ENCODE measurements at regions not wholly inside any gene's neighbourhood (a gene's known extent, or its start where the extent isn't known, plus 50 kb on each side); places are given as distances from the start of the nearest gene placed in this dataset.
"Not testable (repeated sequence)": the region's sequence is repeated elsewhere in the genome, so short reads cannot be mapped to it uniquely, and the experiment has no call there.

GRCh38 chr10:130261766-130262165 lies 125.6 kb downstream of the GLRX3 start:
- DNase-seq (ENCODE audit: low read depth), result no peak

- DNase-seq (ENCODE audit: low read depth), result no peak
These were observed 127.1 kb downstream of the GLRX3 start for GRCh38 chr10:130263289-130263688.

DNA sequence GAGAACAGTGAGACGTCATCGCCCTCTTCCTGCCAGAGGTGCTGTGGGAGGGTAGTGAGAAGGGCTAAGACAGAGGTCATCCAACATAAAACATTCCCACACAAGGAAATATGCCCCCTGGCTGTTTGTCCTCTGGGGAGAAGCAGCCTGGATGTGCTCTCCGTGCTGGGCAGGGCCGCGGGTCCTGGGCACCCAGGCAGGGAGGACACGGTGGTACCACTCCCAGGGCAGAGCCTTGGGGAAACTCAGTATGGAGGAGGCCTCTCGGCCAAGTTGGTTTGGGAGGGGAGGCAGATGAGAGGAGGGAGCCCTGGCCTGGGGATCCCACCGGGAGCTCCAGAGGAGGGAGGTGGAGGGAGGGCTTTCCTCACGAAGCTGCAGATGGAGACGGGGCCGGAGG lies 129.4 kb downstream of the GLRX3 start:
- DNase-seq (ENCODE audit: low read depth), result no peak

DNA sequence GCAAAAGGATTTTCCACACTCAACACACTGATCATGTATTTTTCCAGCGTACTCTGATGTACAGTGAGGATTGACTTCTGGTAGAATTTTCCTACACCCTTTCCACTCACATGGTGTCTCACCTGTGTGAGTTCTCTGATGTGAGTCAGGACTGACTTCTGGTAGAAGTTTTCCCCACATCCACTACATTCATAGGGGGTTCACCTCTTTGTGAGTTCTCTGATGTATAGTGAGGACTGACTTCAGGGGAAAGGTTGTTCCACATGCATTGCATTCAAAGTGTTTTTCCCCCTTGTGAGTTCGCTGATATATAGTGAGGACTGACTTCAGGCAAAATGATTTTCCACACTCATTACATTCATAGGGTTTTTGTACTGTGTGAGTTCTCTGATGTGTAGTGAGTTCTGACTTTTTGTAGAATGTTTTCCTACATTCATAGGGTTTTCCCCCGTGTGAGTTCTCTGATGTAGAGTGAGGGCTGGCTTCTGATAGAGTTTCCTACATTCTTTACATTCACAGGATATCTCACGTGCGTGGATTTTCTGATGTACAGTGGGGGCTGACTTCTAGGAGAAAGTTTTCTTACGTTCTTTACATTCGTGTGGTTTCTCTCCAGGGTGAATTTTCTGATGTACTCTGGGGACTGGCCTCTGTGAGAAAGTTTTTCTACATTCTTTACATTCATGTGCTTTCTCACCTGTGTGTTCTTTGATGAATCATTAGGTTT lies 146.5 kb downstream of the GLRX3 start:
- no peak for DNase-seq (ENCODE audit: low read depth)

- DNase-seq (ENCODE audit: low read depth), result no peak
These were observed 147.0 kb downstream of the GLRX3 start for GRCh38 chr10:130283219-130283545.

DNA sequence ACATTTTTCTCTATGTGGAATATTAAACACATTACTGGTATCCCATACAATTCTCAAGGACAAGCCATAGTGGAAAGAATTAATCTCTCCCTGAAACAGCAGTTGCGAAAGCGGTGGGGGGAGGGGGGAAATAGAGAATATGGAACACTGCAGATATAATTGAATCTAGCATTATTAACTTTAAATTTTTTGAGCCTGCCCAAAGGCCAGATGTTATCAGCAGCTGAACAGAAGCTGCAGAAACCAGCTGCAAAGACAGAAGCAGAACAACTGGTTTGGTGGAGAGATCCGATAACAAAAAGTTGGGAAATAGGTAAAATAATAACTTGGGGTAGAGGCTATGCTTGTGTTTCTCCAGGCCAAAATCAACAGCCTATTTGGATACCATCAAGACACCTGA lies 159.6 kb downstream of the GLRX3 start:
- not testable (repeated sequence) for DNase-seq (ENCODE audit: low read depth)

GRCh38 chr10:130300608-130301020 lies 164.4 kb downstream of the GLRX3 start:
- DNase-seq (ENCODE audit: low read depth), result peak; percentile 17

DNA sequence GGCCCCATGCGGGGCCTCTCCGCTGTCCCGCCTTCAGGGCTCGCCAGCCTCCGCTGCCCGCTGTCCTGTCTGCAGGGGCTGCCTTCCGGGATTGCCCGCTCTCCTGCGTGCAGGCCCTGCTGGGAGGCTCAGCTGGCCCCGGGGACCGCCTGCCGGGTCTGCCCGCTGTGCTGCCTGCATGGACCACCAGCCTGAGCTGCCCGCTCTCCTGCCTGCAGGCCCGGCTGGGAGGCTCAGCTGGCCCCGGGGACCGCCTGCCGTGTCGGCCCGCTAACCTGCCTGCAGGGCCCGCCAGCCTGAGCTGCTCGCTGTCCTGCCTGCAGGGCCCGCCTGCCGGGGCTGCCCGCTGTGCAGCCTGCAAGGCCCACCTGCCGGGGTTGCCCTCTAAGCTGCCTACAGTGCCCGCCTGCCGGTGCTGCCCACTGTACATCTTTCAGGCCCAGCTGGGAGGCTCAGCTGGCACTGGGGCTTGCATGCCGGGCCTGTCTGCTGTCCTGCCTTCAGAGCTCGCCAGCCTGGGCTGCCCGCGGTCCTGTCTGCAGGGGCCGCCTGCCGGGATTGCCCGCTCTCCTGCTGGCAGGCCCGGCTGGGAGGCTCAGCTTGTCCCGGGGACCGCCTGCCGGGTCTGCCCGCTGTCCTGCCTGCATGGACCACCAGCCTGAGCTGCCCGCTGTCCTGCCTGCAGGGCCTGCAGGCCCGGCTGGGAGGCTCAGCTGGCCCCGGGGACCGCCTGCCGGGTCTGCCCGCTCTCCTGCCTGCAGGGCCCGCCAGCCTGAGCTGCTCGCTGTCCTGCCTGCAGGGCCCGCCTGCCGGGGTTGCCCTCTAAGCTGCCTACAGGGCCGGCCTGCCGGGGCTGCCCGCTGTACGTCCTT lies 165.1 kb downstream of the GLRX3 start:
- peak; percentile 34 for DNase-seq (ENCODE audit: low read depth)

GRCh38 chr10:130326954-130327353 lies 190.8 kb downstream of the GLRX3 start:
- no peak for DNase-seq (ENCODE audit: low read depth)

DNA sequence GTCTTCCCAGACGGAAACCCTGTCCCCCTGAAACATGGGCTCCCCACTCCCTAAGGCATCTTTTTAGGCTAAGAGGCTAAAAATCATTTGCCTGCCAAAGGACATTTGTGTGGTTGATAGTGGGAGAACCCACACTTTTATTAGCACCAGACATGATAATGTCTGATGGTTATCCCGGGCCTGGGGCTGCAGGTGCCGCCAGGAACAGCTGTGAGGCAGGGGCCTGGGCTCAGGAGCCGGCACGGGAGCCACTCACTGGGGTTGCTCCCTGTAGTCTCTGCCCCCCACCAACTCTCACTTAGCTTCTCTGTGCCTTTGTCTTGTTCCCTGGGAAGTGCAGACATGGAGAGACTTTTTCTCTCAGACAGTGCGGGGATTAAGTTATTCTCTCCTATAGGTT lies 193.6 kb downstream of the GLRX3 start:
- DNase-seq (ENCODE audit: low read depth), result no peak

DNA sequence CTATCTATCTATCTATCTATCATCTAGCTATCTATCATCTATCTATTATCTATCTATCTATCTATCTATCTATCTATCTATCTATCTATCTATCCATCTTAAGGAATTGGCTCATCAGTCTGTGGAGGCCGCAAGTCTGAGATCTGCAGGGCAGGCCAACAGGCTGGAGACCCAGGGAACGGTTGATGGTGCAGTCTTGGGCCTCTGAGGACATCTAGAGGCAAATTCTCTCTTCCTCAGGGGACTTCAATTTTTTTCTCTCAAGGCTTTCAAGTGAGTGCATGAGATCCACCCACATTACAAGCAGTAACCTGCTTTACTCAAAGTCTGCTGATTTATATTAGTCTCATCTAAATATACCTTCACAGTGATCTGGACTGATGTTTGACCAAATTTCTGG lies 197.0 kb downstream of the GLRX3 start:
- DNase-seq (ENCODE audit: low read depth), result no peak

- no peak for DNase-seq (ENCODE audit: low read depth)
These were observed 199.1 kb downstream of the GLRX3 start for GRCh38 chr10:130335336-130335735.

DNA sequence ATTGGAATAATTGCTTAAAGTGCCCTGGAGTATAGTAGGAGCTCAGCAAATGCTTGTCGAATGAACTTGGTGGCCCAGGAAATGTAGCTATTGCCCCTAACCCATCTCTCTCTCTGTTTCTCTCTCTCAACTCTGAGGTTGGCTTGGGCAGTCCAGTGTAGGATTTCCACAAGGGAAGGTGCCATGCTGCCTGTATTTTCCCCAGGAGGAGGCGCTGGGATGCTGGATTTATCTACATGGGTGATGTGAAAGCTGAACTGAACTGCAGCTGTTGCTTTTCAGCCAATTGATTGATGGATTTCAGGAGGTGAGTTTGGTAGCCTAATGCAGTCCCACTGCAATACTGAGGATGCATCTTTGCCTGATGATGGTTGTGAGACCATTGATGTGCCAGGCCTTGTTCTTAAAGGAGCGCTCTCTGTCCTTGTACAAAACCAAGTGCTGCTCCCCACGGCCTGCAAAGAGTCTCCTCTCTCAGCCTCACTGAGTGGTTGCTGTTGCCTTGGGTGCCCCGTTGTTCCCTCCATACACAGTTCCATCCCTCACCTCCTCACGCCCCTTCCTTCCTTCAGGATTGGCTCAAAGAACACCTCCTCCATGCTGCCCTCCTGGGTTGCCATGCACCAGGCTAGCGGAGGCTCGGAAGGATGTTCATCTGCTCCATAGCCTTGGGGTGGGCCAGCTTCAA lies 200.6 kb downstream of the GLRX3 start:
- no peak for DNase-seq (ENCODE audit: low read depth)

- no peak for DNase-seq (ENCODE audit: low read depth)
These were observed 201.1 kb downstream of the GLRX3 start for GRCh38 chr10:130337305-130337640.

GRCh38 chr10:130337696-130338635 lies 201.8 kb downstream of the GLRX3 start:
- DNase-seq (ENCODE audit: low read depth), result no peak

- no peak for DNase-seq (ENCODE audit: low read depth)
These were observed 202.4 kb downstream of the GLRX3 start for GRCh38 chr10:130338636-130339024.

- no peak for DNase-seq (ENCODE audit: low read depth)
These were observed 202.9 kb downstream of the GLRX3 start for GRCh38 chr10:130339091-130339490.

GRCh38 chr10:130339911-130340310 lies 203.7 kb downstream of the GLRX3 start:
- DNase-seq (ENCODE audit: low read depth), result no peak

GRCh38 chr10:130340816-130341215 lies 204.6 kb downstream of the GLRX3 start:
- no peak for DNase-seq (ENCODE audit: low read depth)

- no peak for DNase-seq (ENCODE audit: low read depth)
These were observed 205.2 kb downstream of the GLRX3 start for GRCh38 chr10:130341356-130341755.

DNA sequence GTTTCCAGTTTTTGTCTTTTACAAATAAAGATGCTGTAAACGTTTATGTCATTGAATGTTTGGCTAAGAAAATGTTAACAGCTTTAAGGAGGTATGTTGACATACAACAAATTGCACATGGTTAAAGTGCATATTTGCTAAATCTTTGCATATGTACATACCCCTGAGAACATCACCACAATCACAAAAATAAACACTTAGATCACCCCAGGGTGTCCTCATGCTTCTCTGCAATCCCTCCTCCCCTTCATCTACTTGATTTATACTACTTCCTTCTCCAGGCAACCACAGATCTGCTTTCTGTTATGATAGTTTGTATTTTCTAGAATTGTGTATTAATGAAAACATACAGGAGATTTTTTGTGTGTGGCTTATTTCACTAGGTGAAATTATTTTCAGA lies 209.5 kb downstream of the GLRX3 start:
- DNase-seq (ENCODE audit: low read depth), result no peak

DNA sequence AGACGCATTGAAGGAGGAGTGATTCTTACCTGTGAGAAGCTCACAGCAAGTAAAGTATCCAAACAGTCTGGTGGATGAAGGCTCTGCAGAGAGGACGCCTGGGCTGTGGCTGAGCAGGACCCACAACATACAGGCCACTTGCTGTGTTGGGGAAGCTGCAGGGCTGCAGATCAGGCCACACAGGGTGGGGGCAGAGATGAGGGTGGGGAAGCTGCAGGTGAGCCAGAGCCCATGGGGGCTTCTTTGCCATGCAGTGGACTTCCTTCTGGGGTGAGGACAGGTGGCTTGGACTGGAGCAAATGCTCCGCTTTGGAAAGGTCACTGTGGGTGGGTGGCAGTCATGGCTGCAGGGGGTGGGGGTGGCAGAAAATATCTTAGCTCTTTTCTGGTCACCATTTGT lies 214.8 kb downstream of the GLRX3 start:
- DNase-seq (ENCODE audit: low read depth), result no peak
